ENCODE measurements at regions not wholly inside any gene's neighbourhood (a gene's known extent, or its start where the extent isn't known, plus 50 kb on each side); places are given as distances from the start of the nearest gene placed in this dataset.

DNA sequence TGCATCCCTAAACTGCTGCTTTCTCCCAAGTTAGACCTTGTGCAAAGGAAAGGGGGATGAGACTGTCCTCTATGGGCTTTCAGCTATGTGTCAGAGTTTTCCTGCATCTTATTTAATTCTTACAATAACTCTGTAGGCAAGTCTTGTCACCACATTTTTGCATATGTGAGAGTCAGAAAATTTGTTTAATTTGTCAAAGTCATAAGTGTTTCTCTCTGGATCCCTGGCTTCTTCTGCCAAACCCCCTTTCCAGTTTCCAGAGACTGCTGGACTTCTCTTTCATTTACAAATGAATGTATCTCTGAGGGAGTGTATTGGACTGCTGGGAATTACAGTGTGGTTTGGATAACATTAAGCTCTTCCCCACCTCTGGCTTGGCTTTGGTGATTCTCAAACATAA lies 877.6 kb upstream of the SEL1L start:
- no peak overlapping the region for H3K4me3 ChIP-seq (ENCODE audit: low read depth, low read length)
- TF ChIP-seq, protein P1, sequence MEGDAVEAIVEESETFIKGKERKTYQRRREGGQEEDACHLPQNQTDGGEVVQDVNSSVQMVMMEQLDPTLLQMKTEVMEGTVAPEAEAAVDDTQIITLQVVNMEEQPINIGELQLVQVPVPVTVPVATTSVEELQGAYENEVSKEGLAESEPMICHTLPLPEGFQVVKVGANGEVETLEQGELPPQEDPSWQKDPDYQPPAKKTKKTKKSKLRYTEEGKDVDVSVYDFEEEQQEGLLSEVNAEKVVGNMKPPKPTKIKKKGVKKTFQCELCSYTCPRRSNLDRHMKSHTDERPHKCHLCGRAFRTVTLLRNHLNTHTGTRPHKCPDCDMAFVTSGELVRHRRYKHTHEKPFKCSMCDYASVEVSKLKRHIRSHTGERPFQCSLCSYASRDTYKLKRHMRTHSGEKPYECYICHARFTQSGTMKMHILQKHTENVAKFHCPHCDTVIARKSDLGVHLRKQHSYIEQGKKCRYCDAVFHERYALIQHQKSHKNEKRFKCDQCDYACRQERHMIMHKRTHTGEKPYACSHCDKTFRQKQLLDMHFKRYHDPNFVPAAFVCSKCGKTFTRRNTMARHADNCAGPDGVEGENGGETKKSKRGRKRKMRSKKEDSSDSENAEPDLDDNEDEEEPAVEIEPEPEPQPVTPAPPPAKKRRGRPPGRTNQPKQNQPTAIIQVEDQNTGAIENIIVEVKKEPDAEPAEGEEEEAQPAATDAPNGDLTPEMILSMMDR (IDR thresholded peaks at IDR 0.05; ENCODE audit: low read depth, low read length), result no peak

DNA sequence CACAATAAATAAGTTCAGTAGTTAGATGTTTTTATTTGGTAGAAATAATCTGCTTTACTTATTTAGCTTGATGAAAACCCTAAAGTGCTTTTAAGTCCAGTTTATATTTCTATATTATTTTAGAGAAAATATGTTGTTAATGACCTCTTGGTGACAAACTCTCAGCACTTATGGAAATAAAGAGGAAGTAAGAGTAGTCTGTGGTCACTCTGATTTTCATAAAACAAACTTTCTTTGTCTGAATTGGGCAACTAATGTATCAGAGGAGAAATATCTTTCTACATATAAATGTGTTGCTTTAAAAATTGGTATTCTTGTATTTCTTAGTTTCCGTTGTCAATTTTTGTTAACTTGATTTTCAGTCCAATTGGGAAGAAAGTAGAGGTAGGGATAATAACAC lies 878.9 kb upstream of the SEL1L start:
- TF ChIP-seq, protein P1 (IDR thresholded peaks at IDR 0.05; ENCODE audit: low read depth, low read length), result no peak
- no peak overlapping the region for H3K4me3 ChIP-seq (ENCODE audit: low read depth, low read length)

DNA sequence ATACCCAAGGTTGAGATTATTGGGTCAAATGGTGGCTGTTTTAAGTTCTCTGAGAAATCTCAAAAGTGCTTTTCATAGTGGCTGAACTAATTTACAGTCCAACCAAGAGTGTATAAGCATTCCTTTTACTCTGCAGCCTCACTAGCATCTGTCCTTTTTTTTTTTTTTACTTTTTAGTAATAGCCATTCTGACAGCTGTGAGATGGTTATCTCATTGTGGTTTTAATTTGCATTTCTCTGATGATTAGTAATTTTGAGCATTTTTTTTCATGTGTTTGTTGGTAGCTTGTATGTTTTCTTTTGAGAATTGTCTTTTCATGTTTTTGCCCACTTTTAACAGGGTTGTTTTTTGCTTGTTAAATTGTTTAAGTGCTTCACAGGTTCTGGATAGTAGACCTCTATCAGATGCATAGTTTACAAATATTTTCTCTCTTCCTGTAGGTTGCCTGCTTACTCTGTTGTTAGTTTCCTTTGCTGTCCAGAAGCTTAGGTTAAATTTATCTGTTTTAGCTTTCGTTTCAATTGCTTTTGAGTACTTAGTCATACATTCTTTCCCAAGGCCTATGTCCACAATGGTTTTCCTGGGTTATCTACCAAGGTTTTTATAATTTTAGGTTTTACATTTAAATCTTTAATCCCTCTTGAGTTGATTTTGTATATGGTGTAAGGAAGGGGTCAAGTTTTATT lies 881.3 kb upstream of the SEL1L start:
- no peak overlapping the region for H3K4me3 ChIP-seq (ENCODE audit: low read depth, low read length)
- TF ChIP-seq, protein P1 (IDR thresholded peaks at IDR 0.05; ENCODE audit: low read depth, low read length), result no peak

DNA sequence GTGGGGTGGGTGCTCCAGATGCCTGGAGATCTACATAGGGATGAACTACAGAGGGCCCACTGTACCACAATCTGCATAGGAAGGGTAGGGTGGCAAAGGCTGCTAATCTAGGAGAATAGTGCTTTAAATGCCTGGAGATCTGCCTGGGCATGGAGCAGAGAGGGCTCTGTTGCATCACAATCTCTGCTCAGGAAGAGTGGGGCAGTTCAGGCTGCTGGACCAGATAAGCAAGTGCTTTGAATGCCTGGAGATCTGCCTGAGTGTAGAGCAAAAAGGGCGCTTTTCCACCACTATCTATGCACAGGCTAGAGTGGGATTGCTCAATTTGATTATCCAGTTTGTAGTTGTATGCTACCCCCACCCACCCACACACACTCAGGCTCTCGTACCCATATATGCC lies 886.3 kb upstream of the SEL1L start:
- H3K4me3 ChIP-seq (ENCODE audit: low read depth, low read length), result no peak overlapping the region
- TF ChIP-seq, protein P1 (IDR thresholded peaks at IDR 0.05; ENCODE audit: low read depth, low read length), result no peak

DNA sequence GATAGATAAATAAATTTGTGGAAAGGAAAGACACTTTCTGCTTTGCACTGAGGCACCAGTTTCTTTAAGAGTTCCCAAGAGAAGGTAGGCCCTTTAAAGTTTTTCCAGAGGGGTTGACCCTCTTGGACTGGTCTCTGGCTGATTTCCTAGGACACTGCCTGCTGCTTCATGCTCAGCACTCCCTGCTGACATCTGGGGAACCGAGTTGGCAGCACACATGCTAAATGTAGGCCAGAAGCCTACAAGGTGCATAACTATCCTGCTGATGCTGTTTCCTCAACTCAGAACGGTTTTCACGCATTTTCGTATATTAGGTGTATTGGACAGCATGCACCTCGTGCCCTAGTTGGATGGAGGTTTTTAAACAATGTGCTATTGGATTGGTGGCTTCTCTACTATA lies 887.2 kb upstream of the SEL1L start:
- TF ChIP-seq, protein P1 (IDR thresholded peaks at IDR 0.05; ENCODE audit: low read depth, low read length), result no peak
- no peak overlapping the region for H3K4me3 ChIP-seq (ENCODE audit: low read depth, low read length)

DNA sequence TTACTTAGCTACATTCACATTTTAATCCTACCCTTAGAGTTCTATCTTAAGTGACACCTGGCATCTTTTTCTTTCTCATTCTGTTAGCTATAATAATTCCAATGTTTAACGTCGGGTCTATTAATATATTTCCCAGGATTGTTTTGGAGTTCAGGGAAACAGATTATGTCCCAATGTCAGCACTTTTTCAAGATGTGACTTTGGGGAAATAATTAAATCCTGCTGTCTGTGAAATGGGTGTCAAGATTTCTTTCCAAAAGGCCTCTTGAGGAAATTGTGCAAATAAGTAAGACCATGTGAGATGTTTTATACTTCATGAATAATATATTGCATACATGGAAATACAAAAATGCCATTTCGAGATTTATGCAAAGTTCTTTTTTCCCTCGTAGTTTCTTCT lies 887.6 kb upstream of the SEL1L start:
- TF ChIP-seq, protein P1 (IDR thresholded peaks at IDR 0.05; ENCODE audit: low read depth, low read length), result no peak
- no peak overlapping the region for H3K4me3 ChIP-seq (ENCODE audit: low read depth, low read length)

DNA sequence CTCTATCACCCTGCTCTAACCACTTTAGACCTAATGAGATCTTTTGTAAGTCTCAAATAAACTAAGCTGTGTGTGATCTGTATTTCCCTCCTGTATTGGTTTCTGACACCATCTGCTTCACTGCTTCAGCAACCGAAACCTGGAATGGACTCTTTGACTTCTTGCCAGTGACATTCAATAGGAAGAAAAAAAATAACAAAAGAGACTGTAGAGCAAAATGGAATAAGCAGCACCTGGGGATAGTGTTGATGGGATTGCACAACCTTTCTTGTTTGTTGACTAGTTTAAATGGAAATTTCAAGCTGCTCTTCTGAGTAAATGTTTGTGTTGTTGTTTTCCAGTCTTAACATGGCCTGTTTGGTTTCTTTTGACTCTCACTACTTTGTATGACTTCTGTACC lies 888.6 kb upstream of the SEL1L start:
- no peak overlapping the region for H3K4me3 ChIP-seq (ENCODE audit: low read depth, low read length)
- TF ChIP-seq, protein P1 (IDR thresholded peaks at IDR 0.05; ENCODE audit: low read depth, low read length), result no peak

Measured in WI38 (cell line).